Natural killer cell (primary cell): ENCODE measurements at regions not wholly inside any gene's neighbourhood (a gene's known extent, or its start where the extent isn't known, plus 50 kb on each side); places are given as distances from the start of the nearest gene placed in this dataset.

Experiments
- ATAC-seq, 3 donors: fragments of 150-1000 bp in 2 of 3; fragments of 200-7000 bp in 1 of 3; cut with Tn5 transposase; 1 replicate in 1 of 3; 2 replicates in 2 of 3; pipeline ENCODE4 v1.10.0; 2021; ENCODE audit warnings: mild to moderate bottlenecking in 2 of 3, moderate library complexity in 2 of 3
- DNase-seq, 2 donors: peaks; one replicate each; pipeline versions ENCODE4 v3.0.0 to v3.0.0-alpha.2; 2013 to 2021; ENCODE audit warnings: mixed read lengths in 1 of 2
- H3K27ac ChIP-seq: one replicate; pipeline ENCODE4 v1.5.1; 2013; ENCODE audit warnings: mild to moderate bottlenecking, low read length
- H3K27me3 ChIP-seq: one replicate; pipeline ENCODE4 v1.6.1; 2013; ENCODE audit warnings: low read length; ENCODE audit not compliant: control insufficient read depth, insufficient read depth
- H3K36me3 ChIP-seq: one replicate; pipeline ENCODE4 v1.6.1; 2013; ENCODE audit warnings: low read length; ENCODE audit not compliant: control insufficient read depth, insufficient read depth
- H3K4me1 ChIP-seq: one replicate; pipeline ENCODE4 v1.6.1; 2013; ENCODE audit warnings: low read length; ENCODE audit not compliant: control insufficient read depth, insufficient read depth
- H3K4me3 ChIP-seq: one replicate; pipeline ENCODE4 v1.5.1; 2013; ENCODE audit warnings: low read length
- H3K9me3 ChIP-seq: one replicate; pipeline ENCODE4 v1.6.1; 2013; ENCODE audit warnings: low read length; ENCODE audit not compliant: control insufficient read depth, insufficient read depth
- H3K27ac Mint-ChIP-seq, 2 donors: one replicate each; pipeline ENCODE4 v1.8.0; 2022; ENCODE audit warnings: mild to moderate bottlenecking in 2 of 2, mixed read lengths in 2 of 2, moderate library complexity in 1 of 2
- H3K27me3 Mint-ChIP-seq, 2 donors: one replicate each; pipeline ENCODE4 v1.8.0; 2022; ENCODE audit warnings: low read depth in 2 of 2, mixed read lengths in 2 of 2
- H3K36me3 Mint-ChIP-seq: one replicate; pipeline ENCODE4 v1.8.0; 2022; ENCODE audit warnings: mixed read lengths
- H3K4me1 Mint-ChIP-seq, 2 donors: one replicate each; pipeline ENCODE4 v1.8.0; 2022; ENCODE audit warnings: mixed read lengths in 2 of 2
- H3K4me3 Mint-ChIP-seq: one replicate; pipeline ENCODE4 v1.8.0; 2022; ENCODE audit warnings: mild to moderate bottlenecking, moderate library complexity, mixed read lengths
- H3K9me3 Mint-ChIP-seq, 2 donors: one replicate each; pipeline ENCODE4 v1.8.0; 2022; ENCODE audit warnings: mixed read lengths in 2 of 2
- CTCF ChIP-seq: fragments of 200-600 bp; IDR thresholded peaks from one replicate; pipeline ENCODE4 v1.8.0; 2022; ENCODE audit warnings: antibody characterized with exemption
- WGBS: methylation state at CpG from one replicate; pipeline ENCODE4 v1.1.7; 2013; ENCODE audit warnings: missing lambda C conversion rate; ENCODE audit not compliant: insufficient coverage; 5-methylcytosine and 5-hydroxymethylcytosine counted together
- intact Hi-C: fragments of 100-400 bp; cut with micrococcal nuclease; formaldehyde crosslinking; loops from one replicate; pipeline ENCODE4 v1.14.2; 2022

DNA sequence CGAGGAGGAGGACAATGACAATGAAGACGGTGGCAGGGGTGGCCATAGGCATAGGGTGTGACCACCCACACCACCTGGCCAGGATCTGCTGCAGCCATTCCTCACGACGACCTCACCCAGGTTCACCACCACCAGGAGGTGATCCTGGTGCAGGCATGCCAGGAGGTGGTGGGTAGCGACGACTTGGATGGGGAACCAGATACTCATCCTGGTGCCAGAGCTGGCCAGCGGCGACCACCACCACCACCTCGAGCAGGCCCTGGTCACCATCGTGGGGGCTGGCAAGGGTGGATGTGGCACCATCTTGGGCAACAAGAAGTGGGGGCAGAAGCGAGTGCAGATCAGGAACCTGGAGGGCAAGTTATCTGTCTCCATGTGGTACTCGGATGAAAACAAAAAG lies 117.1 kb upstream of the NXPH2 start:
- Histone ChIP-seq H3K4me1 (no peaks in the 10 kb centered on the region), H3K9me3 (peaks cover 3% of the 10 kb centered on the region), H3K27me3 (no peaks in the 10 kb centered on the region), H3K27ac (no peak overlapping the region), H3K36me3 (no peaks in the 10 kb centered on the region), H3K4me3 (no peak overlapping the region)
- intact Hi-C loops, result no loop called here
- peak in 1 of 3 donors; percentile 10 for ATAC-seq
- peaks cover 6% of the 10 kb centered on the region for H3K36me3 Mint-ChIP-seq
- no peak for DNase-seq
- peaks cover 7 to 8% of the 10 kb centered on the region in 2 donors for H3K9me3 Mint-ChIP-seq
- H3K4me1 Mint-ChIP-seq, result no peaks in the 10 kb centered on the region
- no peaks in the 10 kb centered on the region for H3K27me3 Mint-ChIP-seq
- 88% methylated on average over 11 of the region's 12 CpGs for WGBS
- TF ChIP-seq CTCF, result no peak
- H3K27ac Mint-ChIP-seq, result no peak overlapping the region
- no peak overlapping the region for H3K4me3 Mint-ChIP-seq

GRCh38 chr2:138893746-138894145 lies 113.6 kb upstream of the NXPH2 start:
- intact Hi-C loops, result no loop called here
- TF ChIP-seq CTCF, result no peak
- Mint-ChIP-seq H3K9me3 (peaks cover 13 to 16% of the 10 kb centered on the region in 2 donors), H3K4me1 (no peaks in the 10 kb centered on the region), H3K36me3 (peaks cover 7% of the 10 kb centered on the region), H3K27me3 (no peaks in the 10 kb centered on the region), H3K4me3 (no peak overlapping the region), H3K27ac (no peak overlapping the region)
- Histone ChIP-seq H3K4me3 (no peak overlapping the region), H3K27ac (no peak overlapping the region), H3K36me3 (no peaks in the 10 kb centered on the region), H3K27me3 (no peaks in the 10 kb centered on the region), H3K9me3 (no peaks in the 10 kb centered on the region), H3K4me1 (no peaks in the 10 kb centered on the region)
- no peak for ATAC-seq
- no peak for DNase-seq
- 53% methylated on average over 2 of the region's 3 CpGs for WGBS

GRCh38 chr2:138881126-138881525 lies 100.9 kb upstream of the NXPH2 start:
- no peak for TF ChIP-seq CTCF
- DNase-seq, result no peak

GRCh38 chr2:138879931-138880330 lies 99.7 kb upstream of the NXPH2 start:
- no peak for TF ChIP-seq CTCF
- Histone ChIP-seq H3K4me1 (no peaks in the 10 kb centered on the region), H3K27me3 (no peaks in the 10 kb centered on the region), H3K4me3 (no peak overlapping the region), H3K9me3 (peaks cover 3% of the 10 kb centered on the region), H3K27ac (no peak overlapping the region), H3K36me3 (no peaks in the 10 kb centered on the region)
- 83% methylated on average over 2 of the region's 2 CpGs for WGBS
- intact Hi-C loops, result no loop called here
- H3K36me3 Mint-ChIP-seq, result no peaks in the 10 kb centered on the region
- no peak for DNase-seq
- no peak overlapping the region for H3K27ac Mint-ChIP-seq
- ATAC-seq, result no peak
- no peaks in the 10 kb centered on the region for H3K27me3 Mint-ChIP-seq
- H3K4me3 Mint-ChIP-seq, result no peak overlapping the region
- peaks cover 4 to 10% of the 10 kb centered on the region in 2 donors for H3K9me3 Mint-ChIP-seq
- no peaks in the 10 kb centered on the region for H3K4me1 Mint-ChIP-seq

More at GRCh38 chr2:138881126-138881525, 100.9 kb upstream of the NXPH2 start:
- Mint-ChIP-seq H3K27ac (no peak overlapping the region), H3K27me3 (no peaks in the 10 kb centered on the region), H3K9me3 (peaks cover 4 to 8% of the 10 kb centered on the region in 2 donors), H3K36me3 (no peaks in the 10 kb centered on the region), H3K4me1 (no peaks in the 10 kb centered on the region), H3K4me3 (no peak overlapping the region)
- no peak overlapping the region for H3K4me3 ChIP-seq
- intact Hi-C loops, result no loop called here
- ATAC-seq, result no peak
- H3K27ac ChIP-seq, result no peak overlapping the region
- H3K27me3 ChIP-seq, result no peaks in the 10 kb centered on the region
- H3K36me3 ChIP-seq, result no peaks in the 10 kb centered on the region
- H3K4me1 ChIP-seq, result no peaks in the 10 kb centered on the region
- peaks cover 3% of the 10 kb centered on the region for H3K9me3 ChIP-seq
- WGBS, result 88% methylated on average over 1 of the region's 1 CpG
